Prostate gland (tissue), 2 donors: ENCODE measurements at regions not wholly inside any gene's neighbourhood (a gene's known extent, or its start where the extent isn't known, plus 50 kb on each side); places are given as distances from the start of the nearest gene placed in this dataset.

Experiments
- DNase-seq: peaks from one replicate; pipeline ENCODE4 v3.0.0-alpha.2; 2019; ENCODE audit warnings: low spot score
- H3K27ac ChIP-seq, 2 donors: fragments of 200-600 bp; sonication (generic); 2 replicates each; pipeline ENCODE4 v1.5.1; 2017 to 2019
- H3K27me3 ChIP-seq: fragments of 200-600 bp; sonication (generic); replicated peaks from 2 replicates; pipeline ENCODE4 v1.5.1; 2019; ENCODE audit not compliant: insufficient read depth
- H3K36me3 ChIP-seq, 2 donors: fragments of 200-600 bp; sonication (generic); 1 replicate in 1 of 2; 2 replicates in 1 of 2; pipeline versions ENCODE4 v1.5.1 to v1.8.1; 2017 to 2019
- H3K4me1 ChIP-seq: fragments of 200-600 bp; sonication (generic); replicated peaks from 2 replicates; pipeline ENCODE4 v1.5.1; 2019
- H3K4me3 ChIP-seq, 2 donors: fragments of 200-600 bp; sonication (generic); 2 replicates each; pipeline ENCODE4 v1.5.1; 2017 to 2019
- H3K9me3 ChIP-seq: fragments of 200-600 bp; sonication (generic); 2 replicates; pipeline ENCODE4 v1.5.1; 2017
- POLR2A ChIP-seq: fragments of 450-650 bp; IDR thresholded peaks from one replicate; pipeline ENCODE4 v1.6.1; 2016; ENCODE audit warnings: antibody characterized with exemption, mild to moderate bottlenecking
- POLR2AphosphoS5 ChIP-seq: sonication (generic); formaldehyde crosslinking; IDR thresholded peaks from one replicate; pipeline ENCODE4 v1.6.1; 2017; ENCODE audit warnings: antibody characterized with exemption
- WGBS: methylation state at CpG from one replicate; pipeline ENCODE4 v1.1.5; 2018; 5-methylcytosine and 5-hydroxymethylcytosine counted together
- intact Hi-C: fragments of 100-400 bp; cut with DNase I; formaldehyde crosslinking; loops from one replicate; pipeline ENCODE4 v1.14.2; 2022
- TF ChIP-seq, protein P1 (sequence below), 4 experiments: fragments of 200-600 bp in 2 of 4; fragments of 450-650 bp in 2 of 4; sonication (generic) in 2 of 4; IDR thresholded peaks; 1 replicate in 3 of 4; 2 replicates in 1 of 4; pipeline ENCODE4 v1.5.1; 2016 to 2019; ENCODE audit warnings: antibody characterized with exemption in 4 of 4, mild to moderate bottlenecking in 2 of 4, moderate library complexity in 2 of 4

DNA sequence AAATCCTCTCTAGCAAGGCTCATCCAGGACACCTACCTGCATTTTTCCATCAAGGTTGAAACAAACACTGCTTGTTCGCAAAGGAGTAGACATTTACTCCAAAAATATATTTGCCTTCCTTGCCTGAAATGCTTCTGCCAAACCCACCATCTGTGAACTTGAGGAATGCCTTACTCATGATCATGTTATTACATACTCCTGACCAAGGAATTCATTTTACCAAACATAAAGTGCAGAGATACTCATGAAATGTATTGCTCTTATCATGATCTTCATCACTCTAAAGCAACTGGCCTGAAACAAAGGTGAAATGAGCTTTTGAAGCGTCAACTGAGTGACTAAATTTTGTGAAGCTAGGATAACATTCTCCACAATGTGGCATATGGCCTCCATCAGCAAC lies 243.1 kb upstream of the CCDC179 start:
- H3K27me3 ChIP-seq = no peaks in the 10 kb centered on the region
- H3K36me3 ChIP-seq = no peaks in the 10 kb centered on the region
- TF ChIP-seq, protein P1, sequence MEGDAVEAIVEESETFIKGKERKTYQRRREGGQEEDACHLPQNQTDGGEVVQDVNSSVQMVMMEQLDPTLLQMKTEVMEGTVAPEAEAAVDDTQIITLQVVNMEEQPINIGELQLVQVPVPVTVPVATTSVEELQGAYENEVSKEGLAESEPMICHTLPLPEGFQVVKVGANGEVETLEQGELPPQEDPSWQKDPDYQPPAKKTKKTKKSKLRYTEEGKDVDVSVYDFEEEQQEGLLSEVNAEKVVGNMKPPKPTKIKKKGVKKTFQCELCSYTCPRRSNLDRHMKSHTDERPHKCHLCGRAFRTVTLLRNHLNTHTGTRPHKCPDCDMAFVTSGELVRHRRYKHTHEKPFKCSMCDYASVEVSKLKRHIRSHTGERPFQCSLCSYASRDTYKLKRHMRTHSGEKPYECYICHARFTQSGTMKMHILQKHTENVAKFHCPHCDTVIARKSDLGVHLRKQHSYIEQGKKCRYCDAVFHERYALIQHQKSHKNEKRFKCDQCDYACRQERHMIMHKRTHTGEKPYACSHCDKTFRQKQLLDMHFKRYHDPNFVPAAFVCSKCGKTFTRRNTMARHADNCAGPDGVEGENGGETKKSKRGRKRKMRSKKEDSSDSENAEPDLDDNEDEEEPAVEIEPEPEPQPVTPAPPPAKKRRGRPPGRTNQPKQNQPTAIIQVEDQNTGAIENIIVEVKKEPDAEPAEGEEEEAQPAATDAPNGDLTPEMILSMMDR (IDR thresholded peaks at IDR 0.05) = no peak
- TF ChIP-seq POLR2A = no peak
- TF ChIP-seq POLR2AphosphoS5 = no peak
- H3K27ac ChIP-seq = no peak overlapping the region
- WGBS = 69% methylated on average over 2 of the region's 2 CpGs
- no peaks in the 10 kb centered on the region for H3K9me3 ChIP-seq
- no peaks in the 10 kb centered on the region for H3K4me1 ChIP-seq
- DNase-seq = no peak
- intact Hi-C loops = no loop called here
- no peak overlapping the region for H3K4me3 ChIP-seq

DNA sequence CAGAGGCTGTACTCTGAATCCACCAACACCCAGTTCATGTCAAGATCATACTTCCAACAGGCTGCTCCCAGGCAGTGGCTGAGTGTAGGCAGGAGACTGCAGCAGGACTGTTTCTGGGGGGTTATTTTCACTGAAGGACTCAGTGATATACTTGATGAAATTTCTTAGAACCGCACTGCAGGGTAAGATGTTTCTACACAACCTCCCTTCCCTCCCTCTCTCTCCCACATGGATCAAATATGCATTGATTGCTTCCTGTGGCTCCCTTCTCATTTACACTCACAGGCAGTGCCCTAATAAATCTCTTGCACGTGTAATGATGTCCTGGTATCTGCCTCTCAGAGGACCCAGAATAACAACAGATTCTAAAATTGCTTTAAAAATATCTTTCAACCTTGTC lies 251.3 kb upstream of the CCDC179 start:
- H3K27me3 ChIP-seq = no peaks in the 10 kb centered on the region
- H3K27ac ChIP-seq = no peak overlapping the region
- H3K36me3 ChIP-seq = no peaks in the 10 kb centered on the region
- no peaks in the 10 kb centered on the region for H3K9me3 ChIP-seq
- DNase-seq = no peak
- WGBS = 64% methylated on average over 2 of the region's 2 CpGs
- H3K4me3 ChIP-seq = no peak overlapping the region
- no peaks in the 10 kb centered on the region for H3K4me1 ChIP-seq
- TF ChIP-seq POLR2AphosphoS5 (no peak), POLR2A (no peak)
- TF ChIP-seq, protein P1 (IDR thresholded peaks at IDR 0.05) = no peak
- intact Hi-C loops = no loop called here

DNA sequence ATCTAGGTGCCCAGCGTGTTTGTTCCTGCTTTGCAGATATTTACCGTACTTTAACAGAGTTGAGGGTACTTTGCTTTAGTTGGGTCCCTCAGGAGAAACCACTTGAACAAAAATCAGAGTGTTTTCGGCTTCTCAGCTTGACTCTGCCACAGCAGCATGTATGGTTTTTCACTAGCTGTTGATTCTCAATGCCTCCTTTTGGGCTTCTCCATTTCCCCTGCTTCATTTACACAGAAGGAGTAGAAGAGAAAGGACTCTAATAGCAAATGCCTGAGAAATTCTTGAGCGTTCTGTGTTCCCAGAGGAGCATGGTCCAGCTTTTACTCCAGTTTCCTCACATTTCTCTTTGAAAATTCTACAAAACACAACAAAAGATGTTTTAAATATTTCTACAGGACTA lies 252.1 kb upstream of the CCDC179 start:
- Histone ChIP-seq H3K27me3 (no peaks in the 10 kb centered on the region), H3K4me3 (no peak overlapping the region), H3K36me3 (no peaks in the 10 kb centered on the region), H3K9me3 (no peaks in the 10 kb centered on the region), H3K27ac (no peak overlapping the region), H3K4me1 (no peaks in the 10 kb centered on the region)
- no peak for DNase-seq
- TF ChIP-seq POLR2A = no peak
- TF ChIP-seq, protein P1 (IDR thresholded peaks at IDR 0.05) = no peak
- WGBS = 70% methylated on average over 4 of the region's 4 CpGs
- intact Hi-C loops = no loop called here

DNA sequence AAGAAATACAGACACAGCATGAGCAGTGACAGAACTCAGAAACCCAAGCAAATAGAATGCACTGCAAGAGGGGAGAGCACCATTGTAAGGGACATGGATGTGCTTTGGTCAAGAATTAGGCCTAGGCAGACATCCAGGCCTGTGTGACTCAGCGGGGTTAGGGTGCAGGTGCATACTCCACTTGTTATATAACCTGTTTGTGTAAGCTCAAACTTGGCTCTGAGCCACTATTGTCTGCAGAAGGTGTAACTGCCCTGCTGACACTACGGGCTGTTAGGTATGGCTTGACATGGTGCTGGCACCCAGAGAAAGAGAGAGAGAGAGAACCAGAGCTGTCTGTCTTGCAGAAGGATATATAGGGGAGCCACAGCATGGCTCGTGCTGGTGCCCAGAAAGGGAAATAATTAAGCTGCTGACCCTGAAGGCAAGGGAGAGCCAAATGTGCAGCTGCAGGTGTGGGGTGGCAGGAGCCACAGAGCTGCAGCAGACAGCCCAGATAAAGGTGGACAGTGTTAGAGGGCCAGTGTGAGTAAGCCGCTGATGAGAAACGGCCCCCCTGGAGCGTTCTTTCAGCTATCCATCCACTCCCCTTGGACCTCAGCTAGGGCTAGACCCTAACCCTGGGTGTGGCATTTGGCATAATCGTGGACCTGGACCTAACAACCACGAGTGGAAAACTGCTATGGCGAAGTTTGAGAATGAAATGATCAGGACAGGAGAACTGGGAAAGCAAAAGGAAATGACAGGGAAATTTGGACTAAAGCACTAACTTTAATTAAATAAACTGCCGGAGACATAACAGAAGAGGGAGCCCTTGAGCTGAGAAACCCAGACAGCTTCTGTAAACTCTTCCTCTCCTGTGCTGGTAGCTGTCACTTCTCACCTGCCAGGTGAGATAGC lies 253.0 kb upstream of the CCDC179 start:
- no peaks in the 10 kb centered on the region for H3K4me1 ChIP-seq
- no peaks in the 10 kb centered on the region for H3K27me3 ChIP-seq
- H3K4me3 ChIP-seq = no peak overlapping the region
- no peak overlapping the region for H3K27ac ChIP-seq
- DNase-seq = peak; percentile 11
- intact Hi-C loops = no loop called here
- no peak for TF ChIP-seq POLR2A
- TF ChIP-seq, protein P1 (IDR thresholded peaks at IDR 0.05) = peak in 3 of 4 experiments; percentile 40 to 57 (median 49)
- H3K9me3 ChIP-seq = no peaks in the 10 kb centered on the region
- 37% methylated on average over 10 of the region's 10 CpGs for WGBS
- H3K36me3 ChIP-seq = no peaks in the 10 kb centered on the region

DNA sequence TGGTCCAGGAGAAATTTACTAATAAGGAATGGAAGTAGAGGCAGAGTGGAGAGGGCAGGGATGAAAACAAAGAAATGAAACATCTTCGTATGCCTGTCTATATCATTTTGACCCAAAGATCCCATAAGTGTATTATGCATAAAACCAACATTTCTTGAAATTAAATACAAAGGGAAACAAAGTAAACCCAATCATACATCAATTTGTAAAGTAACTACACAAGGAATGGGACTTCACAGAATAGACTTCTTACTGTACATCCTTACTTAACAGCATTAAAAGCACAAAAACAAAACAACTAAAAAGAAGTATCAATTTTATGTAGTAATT lies 253.6 kb upstream of the CCDC179 start:
- H3K27me3 ChIP-seq = no peaks in the 10 kb centered on the region
- TF ChIP-seq, protein P1 (IDR thresholded peaks at IDR 0.05) = no peak
- no peak for TF ChIP-seq POLR2AphosphoS5
- no peak for TF ChIP-seq POLR2A
- H3K27ac ChIP-seq = no peak overlapping the region
- no peak overlapping the region for H3K4me3 ChIP-seq
- H3K36me3 ChIP-seq = no peaks in the 10 kb centered on the region
- no peaks in the 10 kb centered on the region for H3K9me3 ChIP-seq
- WGBS = 55% methylated on average over 1 of the region's 1 CpG
- intact Hi-C loops = no loop called here
- DNase-seq = no peak
- H3K4me1 ChIP-seq = no peaks in the 10 kb centered on the region
